Epithelial cell of esophagus (primary cell): ENCODE measurements at regions not wholly inside any gene's neighbourhood (a gene's known extent, or its start where the extent isn't known, plus 50 kb on each side); places are given as distances from the start of the nearest gene placed in this dataset.

Experiments
- DNase-seq: peaks from one replicate; pipeline ENCODE4 v3.0.0; 2010; ENCODE audit warnings: low read depth
- H3K4me3 ChIP-seq: 2 replicates; pipeline ENCODE4 v1.5.1; 2011; ENCODE audit warnings: mild to moderate bottlenecking, low read length, control low read depth
- TF ChIP-seq, protein P1 (sequence below): IDR thresholded peaks from 2 replicates; pipeline ENCODE4 v1.5.1; 2011; ENCODE audit warnings: low read depth, mild to moderate bottlenecking, low read length, control low read depth, inconsistent platforms; ENCODE audit not compliant: insufficient read depth; ENCODE audit errors: missing control alignments

- H3K4me3 ChIP-seq = no peak overlapping the region
- TF ChIP-seq, protein P1, sequence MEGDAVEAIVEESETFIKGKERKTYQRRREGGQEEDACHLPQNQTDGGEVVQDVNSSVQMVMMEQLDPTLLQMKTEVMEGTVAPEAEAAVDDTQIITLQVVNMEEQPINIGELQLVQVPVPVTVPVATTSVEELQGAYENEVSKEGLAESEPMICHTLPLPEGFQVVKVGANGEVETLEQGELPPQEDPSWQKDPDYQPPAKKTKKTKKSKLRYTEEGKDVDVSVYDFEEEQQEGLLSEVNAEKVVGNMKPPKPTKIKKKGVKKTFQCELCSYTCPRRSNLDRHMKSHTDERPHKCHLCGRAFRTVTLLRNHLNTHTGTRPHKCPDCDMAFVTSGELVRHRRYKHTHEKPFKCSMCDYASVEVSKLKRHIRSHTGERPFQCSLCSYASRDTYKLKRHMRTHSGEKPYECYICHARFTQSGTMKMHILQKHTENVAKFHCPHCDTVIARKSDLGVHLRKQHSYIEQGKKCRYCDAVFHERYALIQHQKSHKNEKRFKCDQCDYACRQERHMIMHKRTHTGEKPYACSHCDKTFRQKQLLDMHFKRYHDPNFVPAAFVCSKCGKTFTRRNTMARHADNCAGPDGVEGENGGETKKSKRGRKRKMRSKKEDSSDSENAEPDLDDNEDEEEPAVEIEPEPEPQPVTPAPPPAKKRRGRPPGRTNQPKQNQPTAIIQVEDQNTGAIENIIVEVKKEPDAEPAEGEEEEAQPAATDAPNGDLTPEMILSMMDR = no peak
- no peak for DNase-seq
These were observed 622.3 kb upstream of the CADM1 start for GRCh38 chr11:116126562-116126961.

DNA sequence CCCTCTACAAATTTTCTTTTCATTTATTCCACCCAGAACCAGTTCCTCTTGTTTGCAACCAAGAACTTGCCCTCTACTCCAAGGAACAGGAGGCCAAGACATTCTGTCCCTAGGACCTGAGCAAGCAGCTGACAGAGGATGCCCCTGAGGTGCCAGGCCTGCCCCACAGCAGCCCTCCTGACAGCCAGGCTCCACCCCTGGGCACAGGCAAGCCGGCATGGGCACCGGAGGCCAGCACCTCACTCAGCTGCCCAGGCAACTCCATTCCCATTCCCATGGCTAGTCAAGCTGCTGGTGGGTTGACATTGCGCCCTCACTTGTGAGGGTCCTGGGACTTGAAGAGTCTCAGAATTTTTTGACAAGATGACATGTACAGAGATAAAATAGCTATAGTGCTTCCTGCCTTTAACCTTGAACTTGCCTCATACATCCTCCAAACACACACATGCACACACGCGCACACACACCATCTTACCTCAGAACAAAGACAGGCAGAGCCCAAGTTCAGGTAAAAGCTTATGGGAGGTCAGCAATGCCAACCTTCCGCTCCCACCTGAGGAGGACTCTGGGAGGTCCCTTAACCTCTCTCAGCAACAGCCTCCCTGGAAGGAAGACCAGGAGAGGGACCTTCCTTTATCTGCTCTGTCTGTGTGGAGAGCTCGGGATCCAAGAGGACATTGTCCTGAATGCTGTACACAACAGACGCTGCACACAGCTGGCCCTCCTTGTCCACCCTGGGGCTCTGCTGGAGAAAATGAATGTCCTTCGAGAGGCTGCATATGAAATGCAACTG is 620.9 kb upstream of the CADM1 start:
- H3K4me3 ChIP-seq = no peak overlapping the region
- no peak for DNase-seq
- TF ChIP-seq, protein P1 = no peak

DNA sequence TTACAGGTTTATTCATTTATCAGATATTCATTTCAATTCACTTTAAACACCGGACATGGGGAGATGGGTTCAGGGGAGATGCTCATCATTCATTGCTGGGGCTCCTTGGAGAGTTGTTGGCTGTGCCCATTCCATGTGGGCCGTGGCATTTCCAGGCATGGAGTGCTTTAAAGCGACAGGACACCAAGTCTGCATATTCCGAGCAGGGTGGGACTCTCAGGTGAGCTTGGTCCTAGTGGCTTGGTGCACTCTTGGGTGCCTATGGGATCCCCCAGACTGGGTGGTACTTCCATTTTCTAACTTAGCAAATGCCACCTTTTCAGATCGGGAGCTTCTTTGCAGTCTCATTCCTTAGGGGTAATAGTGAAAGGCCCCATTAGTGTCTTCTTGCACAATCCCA is 619.5 kb upstream of the CADM1 start:
- DNase-seq = no peak
- TF ChIP-seq, protein P1 = no peak
- H3K4me3 ChIP-seq = no peak overlapping the region

GRCh38 chr11:116122697-116123472 is 618.7 kb upstream of the CADM1 start:
- no peak overlapping the region for H3K4me3 ChIP-seq
- DNase-seq = no peak
- TF ChIP-seq, protein P1 = no peak

DNA sequence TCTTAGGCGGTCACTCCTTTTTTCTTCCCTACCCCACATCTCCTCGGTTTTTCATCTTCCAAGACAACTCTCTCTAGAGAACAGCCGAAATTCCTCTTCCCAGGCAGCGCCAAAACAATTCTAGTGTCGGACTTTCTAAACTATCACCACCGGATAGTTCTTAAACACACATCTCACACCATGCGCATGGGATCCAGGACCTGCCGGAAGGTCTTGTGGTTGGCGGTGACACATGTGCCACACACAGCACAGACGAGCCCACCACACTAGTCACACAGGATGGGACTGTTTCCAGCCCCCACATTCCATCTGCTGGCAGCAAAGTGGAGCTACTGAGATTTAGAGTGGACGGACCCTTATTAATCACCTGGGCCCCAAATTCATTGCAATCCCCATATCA is 614.9 kb upstream of the CADM1 start:
- TF ChIP-seq, protein P1 = no peak
- DNase-seq = no peak
- H3K4me3 ChIP-seq = no peak overlapping the region

DNA sequence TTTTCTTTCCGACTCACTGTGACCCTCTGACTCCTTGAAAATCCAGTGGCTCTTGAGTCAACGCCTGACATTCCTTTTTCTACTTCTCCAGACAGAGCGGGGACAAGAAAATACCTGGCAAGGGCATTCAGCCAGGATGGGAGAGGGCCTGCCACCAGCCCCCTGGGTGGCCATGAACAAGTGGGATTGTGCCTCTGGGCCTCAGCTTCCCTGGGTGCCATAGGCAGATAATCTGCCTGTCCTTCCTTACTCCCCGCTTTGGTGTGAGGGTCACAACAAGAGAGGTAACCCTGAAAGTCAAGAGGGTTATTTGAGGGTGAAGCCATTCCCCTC is 613.9 kb upstream of the CADM1 start:
- DNase-seq = no peak
- no peak overlapping the region for H3K4me3 ChIP-seq
- TF ChIP-seq, protein P1 = no peak
